LNCAP (cell line): ENCODE measurements at regions not wholly inside any gene's neighbourhood (a gene's known extent, or its start where the extent isn't known, plus 50 kb on each side); places are given as distances from the start of the nearest gene placed in this dataset.

Experiments used
- TF ChIP-seq, protein P1 (sequence below): fragments of 450-650 bp; IDR thresholded peaks from 2 replicates; pipeline ENCODE4 v1.5.1; 2017; ENCODE audit warnings: mild to moderate bottlenecking

DNA sequence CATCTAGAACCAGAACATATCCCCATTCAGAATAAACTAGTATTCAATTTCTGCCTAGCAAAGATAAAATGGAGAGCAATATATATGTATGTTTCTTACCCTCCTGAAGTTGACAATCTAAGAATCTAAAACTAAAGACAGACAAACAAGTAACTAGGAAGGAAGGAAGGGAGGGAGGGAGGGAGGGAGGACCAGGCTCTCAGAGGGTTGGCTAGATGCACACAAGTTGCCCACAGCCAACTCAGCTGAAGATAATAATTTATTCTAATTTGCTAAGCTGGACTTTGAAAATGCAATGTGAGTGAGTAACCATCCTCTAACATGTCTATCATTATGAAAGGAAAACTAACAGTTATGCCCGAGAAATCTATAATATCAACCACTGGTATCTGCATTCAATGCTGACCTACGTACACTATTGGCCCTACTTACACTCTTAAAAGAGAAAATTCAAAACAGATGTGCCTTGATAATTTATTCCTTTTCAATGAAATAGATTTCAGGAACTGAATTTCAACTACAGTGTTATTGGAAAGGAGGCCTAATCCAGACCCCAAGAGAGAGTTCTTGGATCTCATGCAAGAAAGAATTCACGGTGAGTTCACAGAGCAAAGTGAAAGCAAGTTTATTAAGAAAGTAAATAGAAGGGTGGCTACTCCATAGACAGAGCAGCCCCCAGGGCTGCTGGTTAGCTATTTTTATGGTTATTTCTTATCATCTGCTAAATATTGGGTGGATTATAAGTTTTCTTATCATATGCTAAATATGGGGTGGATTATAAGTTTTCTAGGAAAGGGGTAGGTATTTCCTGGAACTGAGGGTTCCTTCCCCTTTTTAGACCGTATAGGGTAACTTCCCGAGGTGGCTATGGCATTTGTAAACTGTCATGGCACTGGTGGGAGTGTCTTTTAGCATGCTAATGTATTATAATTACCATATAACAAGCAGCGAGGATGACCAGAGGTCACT lies 288.5 kb upstream of the SLC39A10 start:
- TF ChIP-seq, protein P1, sequence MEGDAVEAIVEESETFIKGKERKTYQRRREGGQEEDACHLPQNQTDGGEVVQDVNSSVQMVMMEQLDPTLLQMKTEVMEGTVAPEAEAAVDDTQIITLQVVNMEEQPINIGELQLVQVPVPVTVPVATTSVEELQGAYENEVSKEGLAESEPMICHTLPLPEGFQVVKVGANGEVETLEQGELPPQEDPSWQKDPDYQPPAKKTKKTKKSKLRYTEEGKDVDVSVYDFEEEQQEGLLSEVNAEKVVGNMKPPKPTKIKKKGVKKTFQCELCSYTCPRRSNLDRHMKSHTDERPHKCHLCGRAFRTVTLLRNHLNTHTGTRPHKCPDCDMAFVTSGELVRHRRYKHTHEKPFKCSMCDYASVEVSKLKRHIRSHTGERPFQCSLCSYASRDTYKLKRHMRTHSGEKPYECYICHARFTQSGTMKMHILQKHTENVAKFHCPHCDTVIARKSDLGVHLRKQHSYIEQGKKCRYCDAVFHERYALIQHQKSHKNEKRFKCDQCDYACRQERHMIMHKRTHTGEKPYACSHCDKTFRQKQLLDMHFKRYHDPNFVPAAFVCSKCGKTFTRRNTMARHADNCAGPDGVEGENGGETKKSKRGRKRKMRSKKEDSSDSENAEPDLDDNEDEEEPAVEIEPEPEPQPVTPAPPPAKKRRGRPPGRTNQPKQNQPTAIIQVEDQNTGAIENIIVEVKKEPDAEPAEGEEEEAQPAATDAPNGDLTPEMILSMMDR: no peak

DNA sequence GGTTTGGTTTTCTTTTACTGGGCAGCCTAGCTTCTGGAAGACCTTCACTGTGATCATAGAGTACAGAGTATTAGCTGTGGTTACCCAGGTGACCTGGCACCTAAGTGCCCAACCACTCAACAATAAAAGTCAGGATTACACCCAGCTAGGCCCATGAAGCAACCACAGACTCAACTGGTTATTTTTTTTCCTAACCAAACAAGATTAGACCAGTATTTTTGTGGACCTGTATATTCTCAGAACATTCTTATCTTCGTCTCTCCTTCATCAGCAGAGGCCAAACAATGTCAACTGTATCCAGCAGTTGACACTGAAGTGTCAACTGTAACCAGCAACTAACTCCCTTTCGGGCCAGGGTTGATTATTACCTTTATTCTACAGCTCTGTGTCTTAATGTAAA lies 289.2 kb upstream of the SLC39A10 start:
- TF ChIP-seq, protein P1: no peak

DNA sequence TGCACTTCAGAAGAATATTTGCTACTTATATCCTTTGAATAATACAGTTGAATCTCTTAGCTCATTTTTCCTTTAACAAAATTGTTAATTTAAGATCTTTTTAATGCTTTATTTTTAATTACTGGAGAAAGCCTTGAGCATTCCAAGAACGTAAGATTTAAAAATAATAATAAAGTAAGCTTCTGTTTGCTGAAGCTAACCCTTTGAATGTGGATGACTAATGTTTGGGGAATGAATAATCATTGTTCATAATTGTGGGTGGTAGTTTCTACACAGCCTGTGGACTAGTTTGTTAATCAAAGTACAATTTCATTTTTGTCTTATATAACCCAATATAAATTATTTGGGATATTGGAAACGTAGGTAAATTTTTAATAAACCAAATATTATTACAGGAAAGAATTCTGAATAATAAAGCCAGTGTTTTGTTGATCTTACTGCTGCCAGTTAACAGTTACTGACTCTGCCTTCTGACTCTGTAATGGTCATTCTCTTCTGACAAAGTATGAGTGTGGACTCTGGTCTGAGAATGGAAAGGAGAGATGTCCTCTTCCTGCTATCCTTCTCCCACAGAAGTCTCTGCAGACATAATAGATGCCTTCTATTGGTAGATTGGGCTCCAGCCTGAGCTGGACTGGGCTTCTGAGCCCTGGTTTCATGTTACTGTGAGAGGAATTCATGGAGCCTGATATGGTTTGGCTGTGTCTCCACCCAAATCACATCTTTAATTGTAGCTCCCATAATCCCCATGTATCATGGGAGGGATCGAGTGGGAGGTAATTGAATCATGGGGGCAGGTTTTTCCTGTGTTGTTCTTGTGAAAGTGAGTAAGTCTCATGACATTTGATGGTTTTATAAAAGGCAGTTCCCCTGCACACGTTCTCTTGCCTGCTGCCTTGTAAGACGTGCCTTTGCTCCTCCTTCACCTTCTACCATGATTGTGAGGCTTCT lies 292.7 kb upstream of the SLC39A10 start:
- TF ChIP-seq, protein P1: no peak

DNA sequence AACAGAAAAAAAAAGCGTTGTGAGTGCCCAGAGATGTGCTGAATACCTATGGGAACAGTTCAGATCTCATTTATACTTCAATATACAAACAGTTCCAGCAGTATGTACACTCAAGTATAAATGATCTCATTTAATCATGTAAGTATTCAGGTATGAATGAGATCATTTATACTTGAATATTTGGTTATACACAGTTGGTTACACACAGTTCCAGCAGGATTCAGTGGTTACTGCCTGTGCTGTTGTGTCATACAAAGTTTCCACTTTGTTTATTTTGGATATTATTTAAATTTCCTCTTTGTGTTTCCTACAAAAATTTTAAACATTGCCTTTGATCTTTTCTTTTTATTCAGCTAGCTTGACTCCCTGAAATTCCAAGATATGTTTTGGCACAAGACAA lies 293.5 kb upstream of the SLC39A10 start:
- TF ChIP-seq, protein P1: no peak

DNA sequence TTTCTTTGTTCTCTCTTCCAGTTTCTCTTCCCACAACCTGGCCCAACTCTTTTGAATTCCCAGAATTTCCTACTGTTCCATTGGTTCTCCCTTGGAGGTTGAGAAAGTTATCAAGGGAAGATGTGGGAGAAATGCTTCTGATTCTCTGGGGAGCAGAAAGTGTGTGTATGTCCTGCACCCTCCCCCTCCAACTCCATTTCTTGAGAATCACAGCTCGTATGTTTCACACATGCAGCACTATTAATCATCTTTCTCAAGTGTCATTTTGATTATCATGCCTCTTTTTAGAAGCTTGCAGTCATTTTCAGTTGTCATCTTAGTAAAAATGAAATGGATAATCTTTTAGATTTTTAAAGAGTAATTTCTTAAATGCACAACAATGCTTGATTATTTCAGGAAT lies 296.8 kb upstream of the SLC39A10 start:
- TF ChIP-seq, protein P1: no peak

DNA sequence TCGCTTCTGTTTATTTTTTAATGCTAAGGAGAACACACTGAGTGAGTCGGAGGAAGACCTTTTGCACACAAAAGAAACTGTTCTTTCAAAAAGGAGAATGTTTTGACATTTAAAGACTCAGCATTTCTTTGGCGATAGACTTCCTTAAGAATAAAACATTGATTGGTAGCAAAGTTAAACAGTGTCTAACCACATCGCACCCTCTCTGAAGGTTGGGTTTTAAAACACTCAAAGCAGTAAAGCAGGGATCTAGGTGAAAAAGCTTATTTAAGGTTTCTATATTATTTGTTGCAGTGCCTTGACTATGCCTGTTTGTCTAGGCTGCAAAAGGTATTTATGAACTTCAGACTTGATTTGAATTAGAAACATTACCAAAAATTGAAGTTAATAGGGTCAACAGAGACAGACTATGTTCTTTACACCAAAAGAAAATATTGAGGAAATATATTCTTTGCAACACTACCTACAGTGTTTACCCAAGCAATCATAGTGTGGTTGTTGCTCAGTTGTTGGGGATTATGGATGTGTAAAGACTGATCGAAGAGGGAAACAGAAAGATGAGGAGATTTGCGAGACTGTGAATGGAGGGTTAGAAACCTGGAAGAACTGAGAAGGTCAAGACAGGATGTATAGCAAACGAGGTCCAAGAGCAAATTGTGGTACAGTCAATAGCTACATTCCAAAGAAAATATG lies 297.8 kb upstream of the SLC39A10 start:
- TF ChIP-seq, protein P1: no peak

DNA sequence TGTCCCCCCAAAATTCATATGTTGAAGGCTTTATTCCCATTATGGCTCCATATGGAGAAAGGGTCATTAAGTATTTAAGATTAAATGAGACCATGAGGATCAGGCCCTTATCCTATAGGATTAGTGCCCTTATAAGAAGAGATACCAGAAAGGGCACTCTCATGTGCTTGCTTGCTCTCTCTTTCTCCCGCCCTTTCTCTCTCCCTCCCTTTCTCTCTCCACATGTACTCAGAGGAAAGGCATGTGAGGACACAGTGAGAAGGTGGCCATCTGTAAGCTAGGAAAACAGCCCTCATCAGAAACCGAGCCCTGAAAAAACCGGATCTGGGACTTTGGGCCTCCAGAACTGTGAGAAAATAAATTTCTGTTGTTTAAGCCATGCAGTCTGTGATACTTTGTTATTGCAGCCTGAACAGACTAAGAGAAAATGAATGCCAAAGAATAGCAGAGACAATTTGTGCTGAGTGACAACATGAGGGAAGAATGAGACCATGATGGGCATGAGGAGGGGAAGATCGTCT lies 300.0 kb upstream of the SLC39A10 start:
- TF ChIP-seq, protein P1: no peak
